ENCODE measurements at regions not wholly inside any gene's neighbourhood (a gene's known extent, or its start where the extent isn't known, plus 50 kb on each side); places are given as distances from the start of the nearest gene placed in this dataset.

DNA sequence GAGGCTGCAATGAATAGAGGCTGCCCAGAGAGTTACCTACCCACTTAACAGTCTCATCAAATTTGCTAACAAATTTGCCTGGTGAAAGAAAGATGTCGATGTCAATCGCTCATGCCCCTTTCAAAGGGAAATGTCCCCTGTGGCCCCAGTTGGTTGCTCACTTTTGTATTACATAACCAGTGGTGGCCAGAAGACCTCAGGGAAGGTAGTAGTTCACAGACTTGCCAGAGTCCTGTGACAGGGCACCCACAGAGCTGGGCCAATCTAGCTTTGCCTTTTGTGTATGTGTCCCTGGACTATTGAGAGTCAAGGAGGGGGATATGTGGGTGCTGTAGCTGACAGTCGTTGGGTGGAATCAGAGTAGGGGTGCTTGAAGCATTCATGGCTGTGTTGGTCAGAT lies 70.7 kb upstream of the CCN6 start:
- Mint-ChIP-seq H3K27me3 (ENCODE audit: low read depth) (no peaks in the 10 kb centered on the region), H3K4me3 (peak overlapping the region; percentile 26 to 31), H3K27ac (peak overlapping the region; percentile 76), H3K4me1 (ENCODE audit: low read depth) (peaks cover 86% of the 10 kb centered on the region), H3K36me3 (ENCODE audit: insufficient read depth in 2 of 2) (peaks cover 0 to 5% of the 10 kb centered on the region in 2 donors), H3K9me3 (peaks cover 0 to 5% of the 10 kb centered on the region in 2 donors)
- no peak for ATAC-seq (replicated peaks in 1 of 2)
- DNase-seq = no peak

GRCh38 chr6:111984081-111984480 lies 69.8 kb upstream of the CCN6 start:
- no peaks in the 10 kb centered on the region for H3K27me3 Mint-ChIP-seq (ENCODE audit: low read depth)
- peak; percentile 46 to 69 for DNase-seq
- H3K36me3 Mint-ChIP-seq (ENCODE audit: insufficient read depth in 2 of 2) = peaks cover 0 to 5% of the 10 kb centered on the region in 2 donors
- peak overlapping the region; percentile 24 for H3K27ac Mint-ChIP-seq
- peaks cover 0 to 2% of the 10 kb centered on the region in 2 donors for H3K9me3 Mint-ChIP-seq
- peaks cover 86% of the 10 kb centered on the region for H3K4me1 Mint-ChIP-seq (ENCODE audit: low read depth)
- peak overlapping the region; percentile 25 to 44 for H3K4me3 Mint-ChIP-seq
- peak; percentile 79 to 82 for ATAC-seq (replicated peaks in 1 of 2)

GRCh38 chr6:111984516-111985201 lies 69.2 kb upstream of the CCN6 start:
- H3K27me3 Mint-ChIP-seq (ENCODE audit: low read depth) = no peaks in the 10 kb centered on the region
- ATAC-seq (replicated peaks in 1 of 2) (peak in 1 of 2 donors; percentile 3), DNase-seq (no peak)
- peak overlapping the region; percentile 42 to 44 for H3K4me3 Mint-ChIP-seq
- peaks cover 86% of the 10 kb centered on the region for H3K4me1 Mint-ChIP-seq (ENCODE audit: low read depth)
- peaks cover 0 to 5% of the 10 kb centered on the region in 2 donors for H3K36me3 Mint-ChIP-seq (ENCODE audit: insufficient read depth in 2 of 2)
- peaks cover 0 to 2% of the 10 kb centered on the region in 2 donors for H3K9me3 Mint-ChIP-seq
- H3K27ac Mint-ChIP-seq = peak overlapping the region; percentile 61

GRCh38 chr6:111985202-111985731 lies 68.6 kb upstream of the CCN6 start:
- H3K4me1 Mint-ChIP-seq (ENCODE audit: low read depth) = peaks cover 86% of the 10 kb centered on the region
- peak; percentile 58 to 79 for ATAC-seq (replicated peaks in 1 of 2)
- DNase-seq = peak in 1 of 2 donors; percentile 53
- H3K27me3 Mint-ChIP-seq (ENCODE audit: low read depth) = no peaks in the 10 kb centered on the region
- H3K36me3 Mint-ChIP-seq (ENCODE audit: insufficient read depth in 2 of 2) = peaks cover 0 to 5% of the 10 kb centered on the region in 2 donors
- H3K27ac Mint-ChIP-seq = peak overlapping the region; percentile 61
- H3K4me3 Mint-ChIP-seq = peak overlapping the region; percentile 36 to 42
- H3K9me3 Mint-ChIP-seq = peaks cover 0 to 2% of the 10 kb centered on the region in 2 donors

DNA sequence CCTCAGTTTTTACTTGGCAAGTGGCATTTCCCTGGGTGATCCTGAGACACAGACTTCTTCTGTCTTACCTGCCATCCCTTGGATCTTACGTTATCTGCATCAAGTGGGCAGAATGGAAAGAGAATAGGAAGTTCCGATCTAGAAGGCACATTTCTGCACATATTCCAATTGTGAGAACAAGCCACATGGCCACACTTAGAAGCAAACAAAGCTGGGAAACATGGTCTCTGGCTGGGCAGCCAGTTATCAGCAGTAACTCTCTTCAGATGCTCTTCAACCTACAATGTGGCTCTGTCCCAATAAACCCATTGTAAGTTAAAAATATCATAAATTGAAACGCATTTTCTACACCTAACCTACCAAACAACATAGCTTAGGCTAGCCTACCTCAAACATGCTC lies 67.3 kb upstream of the CCN6 start:
- no peak overlapping the region for H3K4me3 Mint-ChIP-seq
- H3K9me3 Mint-ChIP-seq = peaks cover 0 to 2% of the 10 kb centered on the region in 2 donors
- H3K4me1 Mint-ChIP-seq (ENCODE audit: low read depth) = peaks cover 92% of the 10 kb centered on the region
- DNase-seq = no peak
- H3K27me3 Mint-ChIP-seq (ENCODE audit: low read depth) = no peaks in the 10 kb centered on the region
- no peak for ATAC-seq (replicated peaks in 1 of 2)
- no peak overlapping the region for H3K27ac Mint-ChIP-seq
- H3K36me3 Mint-ChIP-seq (ENCODE audit: insufficient read depth in 2 of 2) = peaks cover 0 to 5% of the 10 kb centered on the region in 2 donors

- peaks cover 0 to 5% of the 10 kb centered on the region in 2 donors for H3K36me3 Mint-ChIP-seq (ENCODE audit: insufficient read depth in 2 of 2)
- ATAC-seq (replicated peaks in 1 of 2) = no peak
- peaks cover 97% of the 10 kb centered on the region for H3K4me1 Mint-ChIP-seq (ENCODE audit: low read depth)
- peaks cover 0 to 2% of the 10 kb centered on the region in 2 donors for H3K9me3 Mint-ChIP-seq
- DNase-seq = no peak
- no peak overlapping the region for H3K4me3 Mint-ChIP-seq
- H3K27me3 Mint-ChIP-seq (ENCODE audit: low read depth) = no peaks in the 10 kb centered on the region
- no peak overlapping the region for H3K27ac Mint-ChIP-seq
Measured at GRCh38 chr6:111987295-111987694, 66.6 kb upstream of the CCN6 start.

- H3K27ac Mint-ChIP-seq = peak overlapping the region; percentile 86
- ATAC-seq (replicated peaks in 1 of 2) = no peak
- no peak for DNase-seq
- peaks cover 0 to 5% of the 10 kb centered on the region in 2 donors for H3K36me3 Mint-ChIP-seq (ENCODE audit: insufficient read depth in 2 of 2)
- peaks cover 0 to 2% of the 10 kb centered on the region in 2 donors for H3K9me3 Mint-ChIP-seq
- H3K4me1 Mint-ChIP-seq (ENCODE audit: low read depth) = peaks cover 97% of the 10 kb centered on the region
- H3K4me3 Mint-ChIP-seq = peak overlapping the region; percentile 52 to 71
- H3K27me3 Mint-ChIP-seq (ENCODE audit: low read depth) = no peaks in the 10 kb centered on the region
Measured at GRCh38 chr6:111988926-111989325, 65.0 kb upstream of the CCN6 start.

- Mint-ChIP-seq H3K4me1 (ENCODE audit: low read depth) (peaks cover 97% of the 10 kb centered on the region), H3K9me3 (peaks cover 0 to 2% of the 10 kb centered on the region in 2 donors), H3K36me3 (ENCODE audit: insufficient read depth in 2 of 2) (peaks cover 0 to 5% of the 10 kb centered on the region in 2 donors), H3K27ac (peak overlapping the region; percentile 86), H3K4me3 (peak overlapping the region; percentile 52 to 71), H3K27me3 (ENCODE audit: low read depth) (no peaks in the 10 kb centered on the region)
- DNase-seq (peak in 1 of 2 donors; percentile 29), ATAC-seq (replicated peaks in 1 of 2) (peak; percentile 61 to 65)
Measured at GRCh38 chr6:111989743-111990142, 64.2 kb upstream of the CCN6 start.

DNA sequence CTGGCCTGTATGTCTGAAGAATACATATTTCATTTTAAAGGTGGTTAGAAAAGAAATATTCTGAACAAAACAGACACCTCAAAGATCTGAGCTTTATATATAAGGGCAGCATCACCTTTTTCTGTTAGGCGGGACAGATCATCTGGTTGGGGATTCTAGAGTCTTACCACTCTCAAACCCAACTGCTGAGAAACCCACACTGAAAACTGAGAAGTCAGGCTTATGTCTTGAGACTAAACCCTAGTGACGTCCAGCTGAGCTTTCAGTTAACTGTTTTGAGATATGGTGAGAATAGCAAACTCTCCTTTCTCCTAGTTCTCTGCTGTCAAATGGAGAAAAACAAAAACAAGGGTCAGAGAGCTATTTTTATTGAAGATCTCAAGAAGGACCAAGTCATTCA lies 63.7 kb upstream of the CCN6 start:
- Mint-ChIP-seq H3K27ac (peak overlapping the region; percentile 86), H3K4me3 (peak overlapping the region; percentile 52 to 71), H3K27me3 (ENCODE audit: low read depth) (no peaks in the 10 kb centered on the region), H3K4me1 (ENCODE audit: low read depth) (peaks cover 97% of the 10 kb centered on the region), H3K9me3 (peaks cover 0 to 2% of the 10 kb centered on the region in 2 donors), H3K36me3 (ENCODE audit: insufficient read depth in 2 of 2) (peaks cover 0 to 8% of the 10 kb centered on the region in 2 donors)
- DNase-seq (peak; percentile 38 to 45), ATAC-seq (replicated peaks in 1 of 2) (peak; percentile 63 to 70)

DNA sequence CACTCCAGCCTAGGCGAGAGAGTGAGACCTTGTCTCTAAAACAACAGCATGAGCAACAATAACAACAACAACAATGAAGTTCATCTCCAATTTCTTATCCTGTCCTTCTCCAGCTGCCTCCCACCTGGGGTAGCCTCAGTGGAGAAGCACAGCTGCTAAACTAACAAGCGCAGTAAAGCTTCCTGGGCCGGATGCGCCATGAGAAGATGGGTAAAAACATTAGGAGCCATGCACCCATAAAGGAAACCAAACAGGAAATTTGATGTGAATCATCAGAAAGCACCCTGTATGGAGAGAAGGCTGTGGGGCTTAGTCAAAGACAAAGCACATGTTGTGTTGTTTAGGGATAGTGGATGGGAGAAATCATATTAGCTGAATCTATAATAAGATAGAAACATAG lies 61.1 kb upstream of the CCN6 start:
- Mint-ChIP-seq H3K36me3 (ENCODE audit: insufficient read depth in 2 of 2) (peaks cover 0 to 3% of the 10 kb centered on the region in 2 donors), H3K27ac (peak overlapping the region; percentile 55), H3K4me1 (ENCODE audit: low read depth) (peaks cover 95% of the 10 kb centered on the region), H3K27me3 (ENCODE audit: low read depth) (no peaks in the 10 kb centered on the region), H3K4me3 (peak overlapping the region; percentile 53 to 55), H3K9me3 (no peaks in the 10 kb centered on the region)
- peak; percentile 65 to 70 for DNase-seq
- ATAC-seq (replicated peaks in 1 of 2) = peak; percentile 71 to 83

GRCh38 chr6:111993342-111993741 lies 60.6 kb upstream of the CCN6 start:
- peaks cover 0 to 3% of the 10 kb centered on the region in 2 donors for H3K36me3 Mint-ChIP-seq (ENCODE audit: insufficient read depth in 2 of 2)
- peak overlapping the region; percentile 55 for H3K27ac Mint-ChIP-seq
- peak overlapping the region; percentile 53 to 55 for H3K4me3 Mint-ChIP-seq

DNA sequence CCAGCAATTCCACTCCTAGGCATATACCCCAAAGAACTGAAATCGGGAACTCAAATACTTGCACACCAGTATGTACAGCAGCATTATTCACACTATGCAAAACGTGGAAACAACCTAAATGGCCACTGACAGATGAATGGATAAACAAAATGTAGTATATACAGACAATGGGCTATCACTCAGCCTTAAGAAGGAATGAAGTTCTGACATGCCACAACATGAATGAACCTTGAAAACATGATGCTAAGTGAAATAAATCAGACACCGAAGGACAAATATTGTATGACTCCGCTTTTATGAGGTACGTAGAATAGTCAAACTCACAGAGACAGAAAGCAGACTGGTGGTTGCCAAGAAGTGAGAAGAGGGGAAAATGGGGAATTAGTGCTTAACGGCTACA lies 59.1 kb upstream of the CCN6 start:
- Mint-ChIP-seq H3K9me3 (no peaks in the 10 kb centered on the region), H3K27me3 (ENCODE audit: low read depth) (no peaks in the 10 kb centered on the region), H3K4me1 (ENCODE audit: low read depth) (peaks cover 76% of the 10 kb centered on the region), H3K36me3 (ENCODE audit: insufficient read depth in 2 of 2) (peaks cover 0 to 3% of the 10 kb centered on the region in 2 donors), H3K4me3 (no peak overlapping the region), H3K27ac (no peak overlapping the region)
- ATAC-seq (replicated peaks in 1 of 2) (no peak), DNase-seq (no peak)

More at GRCh38 chr6:111993342-111993741, 60.6 kb upstream of the CCN6 start:
- DNase-seq (no peak), ATAC-seq (replicated peaks in 1 of 2) (peak; percentile 4 to 14)
- no peaks in the 10 kb centered on the region for H3K9me3 Mint-ChIP-seq
- no peaks in the 10 kb centered on the region for H3K27me3 Mint-ChIP-seq (ENCODE audit: low read depth)
- H3K4me1 Mint-ChIP-seq (ENCODE audit: low read depth) = peaks cover 90% of the 10 kb centered on the region

- H3K27ac Mint-ChIP-seq = no peak overlapping the region
- peaks cover 0 to 3% of the 10 kb centered on the region in 2 donors for H3K36me3 Mint-ChIP-seq (ENCODE audit: insufficient read depth in 2 of 2)
- no peak overlapping the region for H3K4me3 Mint-ChIP-seq
- H3K27me3 Mint-ChIP-seq (ENCODE audit: low read depth) = no peaks in the 10 kb centered on the region
- H3K9me3 Mint-ChIP-seq = no peaks in the 10 kb centered on the region
- DNase-seq = no peak
- peaks cover 69% of the 10 kb centered on the region for H3K4me1 Mint-ChIP-seq (ENCODE audit: low read depth)
- ATAC-seq (replicated peaks in 1 of 2) = no peak
Measured at GRCh38 chr6:111995404-111995803, 58.5 kb upstream of the CCN6 start.

All from activated T-cell treated with anti-CD3 and anti-CD28 coated beads, Interleukin-2, amount 50 U/mL, for 72 hours (primary cell).